Tibial nerve (tissue), 4 donors: ENCODE measurements at regions not wholly inside any gene's neighbourhood (a gene's known extent, or its start where the extent isn't known, plus 50 kb on each side); places are given as distances from the start of the nearest gene placed in this dataset.

Experiments
- CTCF ChIP-seq, 5 experiments: fragments of 200-600 bp in 3 of 5; fragments of 450-650 bp in 2 of 5; sonication (generic) in 3 of 5; IDR thresholded peaks; one replicate each; pipeline ENCODE4 v1.5.1; 2016 to 2019; ENCODE audit warnings: antibody characterized with exemption in 5 of 5, mild to moderate bottlenecking in 3 of 5, moderate library complexity in 2 of 5
- EP300 ChIP-seq, 2 donors: sonication (generic); formaldehyde crosslinking; IDR thresholded peaks; one replicate each; pipeline ENCODE4 v1.6.1; 2017; ENCODE audit warnings: antibody characterized with exemption in 2 of 2, mild to moderate bottlenecking in 1 of 2

DNA sequence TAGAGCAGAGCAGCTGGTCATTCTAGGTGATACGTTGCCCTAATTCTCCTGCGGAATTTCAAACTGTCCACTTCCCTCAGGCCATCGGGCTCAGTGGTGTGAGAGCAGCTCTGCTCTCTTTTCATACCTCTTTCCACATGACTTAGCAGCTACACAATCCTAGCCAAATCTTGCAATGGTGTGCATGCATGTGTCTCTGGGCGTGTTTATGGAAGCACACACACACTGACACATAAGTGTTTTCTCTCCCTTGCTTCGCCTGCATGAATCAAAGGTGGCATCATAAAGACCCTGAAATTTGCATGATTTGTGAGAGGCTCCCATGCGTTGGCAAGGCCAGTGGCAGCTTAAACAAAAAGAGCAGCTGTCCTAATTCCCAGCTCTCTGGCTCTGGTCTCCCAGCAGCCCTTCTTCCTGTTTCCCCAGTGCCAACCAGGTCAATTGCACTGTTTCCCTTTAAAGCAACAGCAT lies 1189.5 kb downstream of the GATA3 start:
- TF ChIP-seq CTCF (IDR thresholded peaks at IDR 0.05) (no peak), EP300 (IDR thresholded peaks at IDR 0.05) (no peak)
